ENCODE measurements at regions not wholly inside any gene's neighbourhood (a gene's known extent, or its start where the extent isn't known, plus 50 kb on each side); places are given as distances from the start of the nearest gene placed in this dataset.

DNA sequence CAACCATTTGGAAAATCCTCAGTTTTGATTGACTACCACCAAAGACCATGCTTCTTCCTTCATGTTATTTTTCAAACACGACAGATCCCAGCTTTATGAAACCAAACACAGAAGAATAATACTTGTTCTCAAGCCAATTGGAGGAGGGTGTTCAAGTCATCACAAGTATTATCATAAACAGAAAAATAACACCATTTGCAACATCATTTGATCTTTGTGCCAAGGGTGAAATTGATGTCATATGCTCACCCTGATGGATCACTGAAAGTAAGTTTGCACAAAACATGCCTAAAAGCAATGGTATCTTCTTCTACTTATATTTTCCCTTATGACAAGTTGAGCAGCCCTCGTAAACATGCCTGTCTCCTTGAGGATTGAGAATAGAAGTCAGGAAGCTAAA is 448.0 kb upstream of the ZEB2 start:
- no peak overlapping the region for H2AFZ ChIP-seq (ENCODE audit: low read depth, low read length, poor library complexity, severe bottlenecking)
- ChIA-PET RAD21 (ENCODE audit: low non-redundant PET in 1 of 2, low total read pairs in 2 of 2, uncharacterized antibody in 2 of 2, unreplicated experiment in 2 of 2) (no interaction called here), POLR2A (no interaction called here), CTCF (no interaction called here)
- H3K27me3 ChIP-seq (ENCODE audit: insufficient read depth, low read length): no peaks in the 10 kb centered on the region
- H3K36me3 ChIP-seq (ENCODE audit: control insufficient read depth in 1 of 2, insufficient read depth in 2 of 2, low read length in 2 of 2): no peaks in the 10 kb centered on the region
- H3K27ac ChIP-seq (ENCODE audit: low read depth, low read length): no peak overlapping the region
- no peak overlapping the region for H3K9ac ChIP-seq (ENCODE audit: low read length)
- H3K9me3 ChIP-seq (ENCODE audit: control insufficient read depth in 1 of 2, insufficient read depth in 1 of 2, low read depth in 1 of 2, low read length in 2 of 2): no peaks in the 10 kb centered on the region
- H3K4me3 ChIP-seq (replicated peaks in 1 of 2; ENCODE audit: low read depth in 1 of 2, low read length in 2 of 2): no peak overlapping the region
- DNase-seq (ENCODE audit: low read depth, low spot score) (no peak), ATAC-seq (no peak)
- BruUV-seq (replicated peaks): no TSS peak
- H3K9me2 ChIP-seq (ENCODE audit: insufficient read depth): no peaks in the 10 kb centered on the region
- TF ChIP-seq RAD21 (IDR thresholded peaks at IDR 0.05; ENCODE audit: low read depth): no peak
- TF ChIP-seq, protein P1, sequence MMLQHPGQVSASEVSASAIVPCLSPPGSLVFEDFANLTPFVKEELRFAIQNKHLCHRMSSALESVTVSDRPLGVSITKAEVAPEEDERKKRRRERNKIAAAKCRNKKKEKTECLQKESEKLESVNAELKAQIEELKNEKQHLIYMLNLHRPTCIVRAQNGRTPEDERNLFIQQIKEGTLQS (IDR thresholded peaks at IDR 0.05): no peak
- no peak for TF ChIP-seq CBX3 (IDR thresholded peaks at IDR 0.05; ENCODE audit: low read depth)
- TF ChIP-seq POLR2AphosphoS5 (IDR thresholded peaks at IDR 0.05; ENCODE audit: low read depth, low read length): no peak
- TF ChIP-seq ELF1 (IDR thresholded peaks at IDR 0.05; ENCODE audit: borderline replicate concordance, low read depth): no peak
- TF ChIP-seq JUND (IDR thresholded peaks at IDR 0.05): no peak
- TF ChIP-seq YY1 (IDR thresholded peaks at IDR 0.05; ENCODE audit: extremely low read depth, insufficient replicate concordance, low read depth, low read length): no peak
- TF ChIP-seq, protein P2, sequence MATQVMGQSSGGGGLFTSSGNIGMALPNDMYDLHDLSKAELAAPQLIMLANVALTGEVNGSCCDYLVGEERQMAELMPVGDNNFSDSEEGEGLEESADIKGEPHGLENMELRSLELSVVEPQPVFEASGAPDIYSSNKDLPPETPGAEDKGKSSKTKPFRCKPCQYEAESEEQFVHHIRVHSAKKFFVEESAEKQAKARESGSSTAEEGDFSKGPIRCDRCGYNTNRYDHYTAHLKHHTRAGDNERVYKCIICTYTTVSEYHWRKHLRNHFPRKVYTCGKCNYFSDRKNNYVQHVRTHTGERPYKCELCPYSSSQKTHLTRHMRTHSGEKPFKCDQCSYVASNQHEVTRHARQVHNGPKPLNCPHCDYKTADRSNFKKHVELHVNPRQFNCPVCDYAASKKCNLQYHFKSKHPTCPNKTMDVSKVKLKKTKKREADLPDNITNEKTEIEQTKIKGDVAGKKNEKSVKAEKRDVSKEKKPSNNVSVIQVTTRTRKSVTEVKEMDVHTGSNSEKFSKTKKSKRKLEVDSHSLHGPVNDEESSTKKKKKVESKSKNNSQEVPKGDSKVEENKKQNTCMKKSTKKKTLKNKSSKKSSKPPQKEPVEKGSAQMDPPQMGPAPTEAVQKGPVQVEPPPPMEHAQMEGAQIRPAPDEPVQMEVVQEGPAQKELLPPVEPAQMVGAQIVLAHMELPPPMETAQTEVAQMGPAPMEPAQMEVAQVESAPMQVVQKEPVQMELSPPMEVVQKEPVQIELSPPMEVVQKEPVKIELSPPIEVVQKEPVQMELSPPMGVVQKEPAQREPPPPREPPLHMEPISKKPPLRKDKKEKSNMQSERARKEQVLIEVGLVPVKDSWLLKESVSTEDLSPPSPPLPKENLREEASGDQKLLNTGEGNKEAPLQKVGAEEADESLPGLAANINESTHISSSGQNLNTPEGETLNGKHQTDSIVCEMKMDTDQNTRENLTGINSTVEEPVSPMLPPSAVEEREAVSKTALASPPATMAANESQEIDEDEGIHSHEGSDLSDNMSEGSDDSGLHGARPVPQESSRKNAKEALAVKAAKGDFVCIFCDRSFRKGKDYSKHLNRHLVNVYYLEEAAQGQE (IDR thresholded peaks at IDR 0.05; ENCODE audit: low read depth): no peak
- TF ChIP-seq, protein P3, sequence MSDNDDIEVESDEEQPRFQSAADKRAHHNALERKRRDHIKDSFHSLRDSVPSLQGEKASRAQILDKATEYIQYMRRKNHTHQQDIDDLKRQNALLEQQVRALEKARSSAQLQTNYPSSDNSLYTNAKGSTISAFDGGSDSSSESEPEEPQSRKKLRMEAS (IDR thresholded peaks at IDR 0.05): no peak
- TF ChIP-seq EGR1 (IDR thresholded peaks at IDR 0.05; ENCODE audit: low read depth): no peak
- intact Hi-C loops (cut with micrococcal nuclease): no loop called here
- H3K4me2 ChIP-seq (ENCODE audit: low read length): no peak overlapping the region
- H3K79me2 ChIP-seq (ENCODE audit: insufficient read depth, low read length): no peaks in the 10 kb centered on the region
- H3K4me1 ChIP-seq (ENCODE audit: control insufficient read depth in 1 of 2, insufficient read depth in 2 of 2, low read length in 2 of 2): no peaks in the 10 kb centered on the region
- no peaks in the 10 kb centered on the region for H4K20me1 ChIP-seq (ENCODE audit: insufficient read depth)
